CD4-positive, alpha-beta T cell (primary cell): ENCODE measurements at regions not wholly inside any gene's neighbourhood (a gene's known extent, or its start where the extent isn't known, plus 50 kb on each side); places are given as distances from the start of the nearest gene placed in this dataset.

Experiments
- ATAC-seq: fragments of 200-7000 bp; cut with Tn5 transposase; one replicate; pipeline ENCODE4 v1.10.0; 2022; ENCODE audit warnings: mild to moderate bottlenecking; ENCODE audit not compliant: poor library complexity
- CTCF ChIA-PET: fragments of 350-600 bp; sonication (Branson Sonifier 250); formaldehyde crosslinking; loops from one replicate; lab custom pipeline; 2021; ENCODE audit warnings: antibody characterized with exemption, inconsistent platforms; lab: Charles Lee
- POLR2A ChIA-PET: fragments of 350-600 bp; sonication (Branson Sonifier 250); formaldehyde crosslinking; loops from one replicate; lab custom pipeline; 2021; ENCODE audit warnings: antibody characterized with exemption, inconsistent platforms; lab: Charles Lee
- DNase-seq, 14 experiments: peaks; one replicate each; pipeline ENCODE4 v3.0.0-alpha.2; 2013 to 2020; ENCODE audit warnings: mixed read lengths in 2 of 14
- H3K27ac ChIP-seq, 2 donors: one replicate each; pipeline versions ENCODE4 v1.5.1 to v1.7.0; 2013; ENCODE audit warnings: low read length in 2 of 2, low read depth in 1 of 2, mild to moderate bottlenecking in 1 of 2
- H3K27me3 ChIP-seq, 2 experiments: 1 replicate in 1 of 2; 2 replicates in 1 of 2; pipeline versions ENCODE4 v1.6.1 to v1.7.0; 2013; ENCODE audit warnings: low read length in 2 of 2, control low read depth in 1 of 2, mild to moderate bottlenecking in 1 of 2, moderate library complexity in 1 of 2; ENCODE audit not compliant: insufficient read depth in 2 of 2, control insufficient read depth in 1 of 2
- H3K36me3 ChIP-seq: one replicate; pipeline ENCODE4 v1.6.1; 2013; ENCODE audit warnings: low read length, control low read depth; ENCODE audit not compliant: insufficient read depth
- H3K4me1 ChIP-seq: one replicate; pipeline ENCODE4 v1.6.1; 2013; ENCODE audit warnings: low read length, control low read depth; ENCODE audit not compliant: insufficient read depth
- H3K4me3 ChIP-seq: one replicate; pipeline ENCODE4 v1.5.1; 2013; ENCODE audit warnings: mild to moderate bottlenecking, low read length, moderate library complexity
- H3K9me3 ChIP-seq, 2 experiments: 1 replicate in 1 of 2; 2 replicates in 1 of 2; pipeline versions ENCODE4 v1.6.1 to v1.7.0; 2013; ENCODE audit warnings: low read length in 2 of 2, mild to moderate bottlenecking in 2 of 2, control low read depth in 1 of 2, moderate library complexity in 1 of 2; ENCODE audit not compliant: control insufficient read depth in 1 of 2, insufficient read depth in 1 of 2
- H3K27ac Mint-ChIP-seq: one replicate; pipeline ENCODE4 v1.8.0; 2020; ENCODE audit warnings: mixed read lengths
- H3K27me3 Mint-ChIP-seq: one replicate; pipeline ENCODE4 v1.8.0; 2021; ENCODE audit warnings: mixed read lengths
- H3K36me3 Mint-ChIP-seq: one replicate; pipeline ENCODE4 v1.8.0; 2021; ENCODE audit warnings: low read depth, mixed read lengths
- H3K4me1 Mint-ChIP-seq: one replicate; pipeline ENCODE4 v1.8.0; 2021; ENCODE audit warnings: low read depth, mixed read lengths
- H3K4me3 Mint-ChIP-seq: one replicate; pipeline ENCODE4 v1.8.0; 2020; ENCODE audit warnings: mild to moderate bottlenecking, mixed read lengths
- H3K9me3 Mint-ChIP-seq: one replicate; pipeline ENCODE4 v1.8.0; 2020; ENCODE audit warnings: mixed read lengths
- CTCF ChIP-seq: fragments of 200-600 bp; IDR thresholded peaks from one replicate; pipeline ENCODE4 v1.8.0; 2022; ENCODE audit warnings: antibody characterized with exemption, mild to moderate bottlenecking
- intact Hi-C, 2 experiments: fragments of 100-400 bp; cut with DNase I in 1 of 2; cut with micrococcal nuclease in 1 of 2; formaldehyde crosslinking; loops; one replicate each; pipeline versions ENCODE4 v1.15.1 to v1.9.0; 2023 to 2025; cut with DNase I, micrococcal nuclease

DNA sequence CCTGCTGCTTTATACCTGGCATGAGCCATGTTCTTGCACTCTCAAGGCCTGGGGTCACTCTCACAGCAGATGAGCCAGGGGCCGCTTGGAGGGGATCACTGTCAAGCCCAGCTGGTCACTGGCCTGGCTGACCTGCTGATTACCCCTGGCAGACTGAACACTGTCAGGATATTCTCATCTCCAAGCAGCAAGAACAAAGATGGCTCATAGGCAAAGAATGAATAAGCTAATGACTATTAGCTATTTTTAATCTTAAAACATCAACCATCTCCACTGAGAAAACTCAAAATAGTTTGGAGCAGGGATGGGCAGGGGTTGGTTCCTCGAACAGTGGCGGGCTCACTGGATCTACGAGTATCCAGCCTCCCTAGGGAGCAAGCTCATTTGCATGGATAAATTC, 64.4 kb upstream of the ACAN start:
- no peak for TF ChIP-seq CTCF

DNA sequence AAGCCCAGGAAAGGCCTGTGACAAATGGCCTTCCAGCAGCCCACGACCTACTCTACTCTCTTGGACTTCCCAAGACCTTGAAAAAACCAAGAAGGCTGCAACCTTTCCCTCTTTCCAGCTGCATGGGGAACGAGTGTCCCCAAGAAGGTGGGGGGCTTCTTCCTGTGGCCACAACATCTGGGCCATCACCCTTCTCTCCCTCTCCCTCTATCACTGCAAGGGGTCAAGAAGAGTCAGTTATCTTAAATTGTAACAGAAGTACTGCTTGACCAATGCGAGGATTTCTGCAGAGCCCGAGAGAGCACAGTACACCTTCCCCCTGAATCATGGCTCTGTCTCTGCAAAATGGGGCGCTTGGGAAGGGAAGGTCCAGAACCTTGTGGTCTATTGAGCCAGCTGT, 63.7 kb upstream of the ACAN start:
- no peak overlapping the region for H3K27ac ChIP-seq
- ChIA-PET CTCF (no interaction called here), POLR2A (no interaction called here)
- H3K27me3 Mint-ChIP-seq = peaks cover 65% of the 10 kb centered on the region
- no peaks in the 10 kb centered on the region for H3K36me3 ChIP-seq
- H3K36me3 Mint-ChIP-seq = no peaks in the 10 kb centered on the region
- DNase-seq (no peak), ATAC-seq (no peak)
- intact Hi-C loops = no loop called here
- no peak overlapping the region for H3K4me3 ChIP-seq
- no peaks in the 10 kb centered on the region for H3K4me1 Mint-ChIP-seq
- no peak overlapping the region for H3K27ac Mint-ChIP-seq
- H3K4me1 ChIP-seq = no peaks in the 10 kb centered on the region
- no peak for TF ChIP-seq CTCF
- no peak overlapping the region for H3K4me3 Mint-ChIP-seq
- peaks cover 7 to 11% of the 10 kb centered on the region in 2 experiments for H3K27me3 ChIP-seq
- no peaks in the 10 kb centered on the region for H3K9me3 Mint-ChIP-seq
- peaks cover 0 to 2% of the 10 kb centered on the region in 2 experiments for H3K9me3 ChIP-seq

More for the DNA sequence above, 64.4 kb upstream of the ACAN start:
- intact Hi-C loops = no loop called here
- Histone ChIP-seq H3K4me1 (no peaks in the 10 kb centered on the region), H3K27me3 (peaks cover 7 to 11% of the 10 kb centered on the region in 2 experiments), H3K9me3 (no peaks in the 10 kb centered on the region), H3K36me3 (no peaks in the 10 kb centered on the region), H3K27ac (no peak overlapping the region), H3K4me3 (no peak overlapping the region)
- CTCF ChIA-PET = no interaction called here
- ATAC-seq (no peak), DNase-seq (no peak)
- Mint-ChIP-seq H3K27ac (no peak overlapping the region), H3K9me3 (no peaks in the 10 kb centered on the region), H3K4me1 (no peaks in the 10 kb centered on the region), H3K4me3 (no peak overlapping the region), H3K36me3 (no peaks in the 10 kb centered on the region), H3K27me3 (peaks cover 60% of the 10 kb centered on the region)
- POLR2A ChIA-PET = no interaction called here

GRCh38 chr15:88740356-88740755, 62.9 kb upstream of the ACAN start:
- H3K27me3 Mint-ChIP-seq = peaks cover 70% of the 10 kb centered on the region

More at GRCh38 chr15:88740356-88740755, 62.9 kb upstream of the ACAN start:
- Histone ChIP-seq H3K9me3 (peaks cover 0 to 3% of the 10 kb centered on the region in 2 experiments), H3K27me3 (peaks cover 7 to 11% of the 10 kb centered on the region in 2 experiments), H3K36me3 (no peaks in the 10 kb centered on the region), H3K27ac (no peak overlapping the region), H3K4me3 (no peak overlapping the region), H3K4me1 (no peaks in the 10 kb centered on the region)
- Mint-ChIP-seq H3K27ac (no peak overlapping the region), H3K4me3 (no peak overlapping the region), H3K4me1 (no peaks in the 10 kb centered on the region), H3K36me3 (no peaks in the 10 kb centered on the region), H3K9me3 (no peaks in the 10 kb centered on the region)
- no peak for TF ChIP-seq CTCF
- ChIA-PET POLR2A (no interaction called here), CTCF (no interaction called here)
- DNase-seq = no peak
- intact Hi-C loops = no loop called here
- no peak for ATAC-seq
